GM21423 (cell line): ENCODE measurements at regions not wholly inside any gene's neighbourhood (a gene's known extent, or its start where the extent isn't known, plus 50 kb on each side); places are given as distances from the start of the nearest gene placed in this dataset.
"Not testable (repeated sequence)": the region's sequence is repeated elsewhere in the genome, so short reads cannot be mapped to it uniquely, and the experiment has no call there.

Experiments used
- ATAC-seq: cut with Tn5 transposase; IDR thresholded peaks from one replicate; pipeline ENCODE4 v1.9.1; 2021; ENCODE audit warnings: mild to moderate bottlenecking, moderate library complexity; ENCODE audit not compliant: unreplicated experiment

DNA sequence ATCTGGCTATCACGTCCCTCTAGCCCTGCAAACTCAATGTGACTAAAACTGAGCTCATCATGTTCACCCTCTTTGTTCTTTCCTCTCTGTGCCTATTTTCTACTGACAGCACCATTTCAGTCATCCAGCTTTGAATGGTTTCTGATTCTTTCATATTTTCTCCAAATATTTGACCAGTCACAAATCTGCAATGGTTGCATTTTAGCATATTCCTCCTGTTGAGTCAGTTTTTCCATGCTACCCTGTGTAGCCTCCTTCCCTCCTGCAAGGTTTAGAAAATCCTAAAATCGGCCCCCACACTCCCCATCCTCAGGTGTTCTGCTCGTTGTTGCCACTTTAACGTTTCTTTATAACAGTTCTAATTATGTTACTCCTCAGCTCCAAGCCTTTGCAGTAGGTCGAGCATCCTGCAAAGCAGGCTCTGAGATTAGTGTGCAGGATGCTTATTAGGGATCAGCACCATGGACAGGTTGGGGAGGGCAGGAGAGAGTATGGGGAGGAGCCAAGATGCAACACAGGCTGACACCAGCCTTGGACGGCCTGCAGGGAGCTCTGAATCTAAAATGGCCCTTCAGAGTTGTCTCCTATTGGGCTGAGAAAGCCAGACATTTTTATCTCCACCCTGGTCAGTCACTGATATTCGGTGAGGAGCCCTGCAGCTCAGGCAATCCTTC is 531.0 kb upstream of the COBL start:
- ATAC-seq, result no peak

DNA sequence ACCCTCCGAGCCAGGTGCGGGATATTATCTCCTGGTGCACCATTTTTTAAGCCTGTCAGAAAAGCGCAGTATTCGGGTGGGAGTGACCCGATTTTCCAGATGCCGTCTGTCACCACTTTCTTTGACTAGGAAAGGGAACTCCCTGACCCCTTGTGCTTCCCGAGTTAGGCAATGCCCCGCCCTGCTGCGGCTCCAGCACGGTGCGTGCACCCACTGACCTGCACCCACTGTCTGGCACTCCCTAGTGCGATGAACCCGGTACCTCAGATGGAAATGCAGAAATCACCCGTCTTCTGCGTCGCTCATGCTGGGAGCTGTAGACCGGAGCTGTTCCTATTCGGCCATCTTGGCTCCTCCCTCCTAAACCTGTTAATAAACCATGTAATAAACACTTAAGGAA is 522.5 kb upstream of the COBL start:
- ATAC-seq, result not testable (repeated sequence)

DNA sequence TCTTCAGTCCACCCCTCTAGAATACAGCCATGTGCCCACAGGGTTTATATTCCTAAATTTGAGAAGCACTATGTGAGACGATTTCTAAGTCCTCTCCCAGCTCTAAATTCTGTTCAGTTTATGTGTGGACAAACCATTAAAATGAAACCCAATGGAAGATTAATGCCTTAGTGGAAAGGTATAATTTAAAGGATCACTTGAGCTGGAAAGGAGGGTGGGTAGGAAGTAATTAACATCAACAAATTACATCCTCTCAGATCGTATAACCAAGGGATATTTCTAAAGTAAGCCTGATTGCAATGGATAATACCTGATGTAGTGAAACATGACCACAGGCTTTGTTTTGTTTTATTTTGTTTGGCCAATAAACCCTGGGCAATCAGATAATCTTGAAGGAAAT is 511.0 kb upstream of the COBL start:
- ATAC-seq, result no peak

DNA sequence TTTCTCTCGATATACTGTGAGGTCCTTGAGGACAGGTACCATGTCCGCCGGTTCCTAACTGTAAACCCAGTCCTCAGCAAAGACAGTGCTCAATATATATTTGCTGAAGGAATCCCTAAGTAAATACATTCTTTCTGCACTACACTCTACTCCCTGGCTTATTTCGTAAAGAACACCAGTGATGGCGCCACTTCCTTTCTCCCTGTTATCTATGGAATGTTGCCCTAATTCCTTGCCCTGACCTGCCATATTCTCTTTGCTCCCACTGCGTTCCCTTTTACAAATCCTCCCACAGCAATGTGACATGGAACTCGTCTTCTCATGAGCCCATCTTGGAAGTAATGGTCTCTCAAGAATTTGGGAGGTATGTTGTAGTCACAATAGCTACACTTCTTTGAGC is 507.4 kb upstream of the COBL start:
- no peak for ATAC-seq

DNA sequence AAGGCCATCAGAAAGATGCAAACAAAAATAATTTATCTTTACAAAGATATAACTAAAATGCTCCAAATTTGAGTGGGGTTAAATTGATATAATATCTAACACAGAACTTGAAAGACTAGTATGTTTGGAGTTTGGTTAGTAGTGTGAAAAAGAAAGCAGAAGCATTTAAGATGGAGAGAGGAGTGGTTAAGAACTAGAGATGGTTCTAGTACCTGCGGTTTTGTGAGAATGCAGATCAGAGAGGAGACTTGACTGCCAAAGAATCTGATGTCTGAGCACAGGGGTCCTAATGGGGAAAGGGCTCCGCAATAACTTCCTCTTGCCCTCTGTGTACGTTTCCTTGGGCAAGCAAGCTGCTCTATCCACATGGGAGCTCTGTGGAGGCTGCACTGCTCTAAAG is 506.8 kb upstream of the COBL start:
- ATAC-seq, result no peak

DNA sequence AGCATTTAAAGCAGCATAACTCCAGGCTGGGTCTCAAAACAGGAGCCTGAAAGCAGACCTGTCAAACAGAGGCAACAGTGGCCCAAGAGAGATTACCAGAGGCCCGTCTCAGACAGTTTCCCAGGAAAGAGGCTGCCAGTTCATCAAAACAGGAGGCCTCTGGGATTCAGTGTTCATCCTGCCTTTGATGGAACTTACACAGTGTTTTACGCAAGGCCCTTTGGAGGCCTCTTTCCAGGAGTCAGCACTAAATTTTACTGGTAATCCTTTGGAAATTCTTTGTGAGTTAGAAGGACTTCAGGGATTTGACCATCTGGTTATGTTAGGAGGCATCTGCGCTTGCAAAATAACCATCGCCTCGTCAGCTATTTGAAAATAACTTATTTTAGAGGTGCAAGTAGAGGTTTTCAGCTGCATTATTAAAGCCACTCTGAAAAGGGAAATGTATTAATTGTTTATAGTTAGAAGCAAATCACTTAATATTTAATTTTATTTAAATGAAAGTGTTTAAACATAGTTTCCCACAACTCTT is 501.2 kb upstream of the COBL start:
- ATAC-seq, result no peak

DNA sequence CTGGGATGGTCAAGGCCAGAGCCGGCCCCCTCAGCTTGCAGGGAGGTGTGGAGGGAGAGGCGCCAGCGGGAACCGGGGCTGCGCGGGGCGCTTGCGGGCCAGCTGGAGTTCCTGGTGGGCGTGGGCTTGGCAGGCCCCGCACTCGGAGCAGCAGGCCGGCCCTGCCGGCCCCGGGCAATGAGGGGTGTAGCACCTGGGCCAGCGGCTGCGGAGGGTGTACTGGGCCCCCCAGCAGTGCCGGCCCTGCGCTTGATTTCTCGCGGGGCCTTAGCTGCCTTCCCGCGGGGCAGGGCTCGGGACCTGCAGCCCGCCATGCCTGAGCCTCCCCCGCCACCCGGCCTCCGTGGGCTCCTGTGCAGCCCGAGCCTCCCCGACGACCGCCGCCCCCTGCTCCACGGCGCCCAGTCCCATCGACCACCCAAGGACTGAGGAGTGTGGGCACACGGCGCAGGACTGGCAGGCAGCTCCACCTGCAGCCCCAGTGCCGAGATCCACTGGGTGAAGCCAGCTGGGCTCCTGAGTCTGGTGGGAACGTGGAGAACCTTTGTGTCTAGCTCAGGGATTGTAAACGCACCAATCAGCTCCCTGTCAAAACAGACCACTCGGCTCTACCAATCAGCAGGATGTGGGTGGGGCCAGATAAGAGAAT is 489.3 kb upstream of the COBL start:
- ATAC-seq, result not testable (repeated sequence)

DNA sequence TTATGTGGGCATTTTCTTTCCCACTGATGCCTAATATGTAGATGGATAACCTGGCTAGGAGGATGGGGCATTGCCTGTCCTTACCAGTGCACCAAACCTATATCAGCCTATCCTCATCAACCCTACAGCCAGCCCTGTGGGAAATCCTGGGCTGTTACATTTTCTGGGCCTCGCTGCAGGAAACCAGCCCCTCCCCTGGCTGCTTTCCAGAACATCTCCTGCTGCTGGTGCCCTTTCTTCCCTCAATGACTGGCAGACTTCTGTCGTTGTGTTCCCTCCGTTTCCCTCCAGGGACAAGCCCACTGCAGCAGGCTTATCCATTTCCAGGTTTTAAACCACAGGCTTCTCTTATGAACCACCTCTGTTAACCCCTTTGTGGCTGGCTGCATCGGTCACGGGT is 486.1 kb upstream of the COBL start:
- ATAC-seq, result no peak

DNA sequence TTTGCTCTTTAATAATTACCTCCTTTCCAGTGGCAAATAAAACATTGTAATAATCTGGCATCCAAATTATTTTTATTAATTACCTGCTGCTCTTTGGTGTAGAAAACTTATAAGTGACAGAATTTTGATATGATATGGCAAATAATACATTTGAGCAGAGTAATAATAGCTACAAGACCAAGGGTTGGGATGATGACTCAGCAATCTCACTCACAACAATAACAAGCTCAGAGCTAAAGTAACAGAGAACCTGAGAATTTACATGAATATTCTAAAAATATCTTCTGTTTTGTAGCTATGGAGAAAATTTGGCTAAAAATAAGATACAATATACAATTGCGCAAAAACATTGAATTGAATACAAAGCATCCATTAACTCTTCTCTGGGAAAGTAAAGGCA is 480.8 kb upstream of the COBL start:
- ATAC-seq, result no peak

DNA sequence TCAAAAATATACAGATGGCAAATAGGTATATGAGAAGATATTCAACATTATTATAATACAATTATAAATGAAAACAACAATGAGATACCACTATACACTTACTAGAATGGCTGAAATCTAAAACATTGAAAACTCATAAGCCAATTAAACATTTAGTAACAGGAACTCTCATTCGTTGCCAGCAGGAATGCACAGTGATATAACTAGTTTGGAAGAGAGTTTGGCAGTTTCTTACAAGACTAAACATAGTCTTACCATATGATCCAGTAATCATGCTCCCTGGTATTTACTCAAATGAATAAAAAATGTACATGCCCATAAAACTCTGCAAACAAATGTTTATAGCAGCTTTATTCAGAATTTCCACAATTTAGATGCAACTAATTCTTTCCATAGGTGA is 476.2 kb upstream of the COBL start:
- no peak for ATAC-seq

DNA sequence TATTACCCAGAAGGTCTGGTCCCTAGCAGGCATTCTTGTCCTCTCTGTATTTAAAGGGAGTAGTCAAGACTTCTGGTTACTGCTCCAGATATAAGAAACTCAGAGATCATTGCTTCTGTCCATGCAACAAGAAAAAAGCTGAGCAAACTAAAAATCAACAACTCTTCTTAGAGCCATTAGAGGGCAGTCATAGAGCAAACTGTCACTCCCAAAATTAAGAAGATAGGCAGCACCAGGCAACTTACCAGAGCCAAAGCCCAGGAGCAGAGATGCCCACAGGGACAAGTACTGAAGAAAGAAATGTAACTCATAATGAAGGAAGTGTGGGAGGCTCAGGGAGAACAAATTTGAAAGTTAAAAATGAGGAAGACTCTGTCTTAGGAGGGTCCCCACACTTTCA is 472.9 kb upstream of the COBL start:
- ATAC-seq, result no peak

DNA sequence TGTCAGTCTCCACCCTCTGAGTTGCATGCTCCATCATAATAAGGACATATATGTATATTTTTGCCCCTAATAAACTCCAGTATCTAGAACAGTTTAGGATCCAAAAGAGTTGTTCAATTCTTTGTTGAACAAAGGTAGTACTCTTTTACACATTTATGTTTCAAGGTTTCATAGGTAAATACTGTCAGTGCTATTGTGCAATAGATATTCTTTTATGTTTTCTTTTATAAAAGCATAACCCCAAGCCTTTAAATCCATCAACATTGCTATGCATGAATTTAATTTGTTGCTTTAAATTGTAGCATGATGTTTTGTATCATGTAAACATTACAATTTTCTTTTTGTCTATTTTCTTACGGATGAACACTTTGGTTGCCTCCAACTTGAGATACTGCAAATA is 469.7 kb upstream of the COBL start:
- no peak for ATAC-seq

DNA sequence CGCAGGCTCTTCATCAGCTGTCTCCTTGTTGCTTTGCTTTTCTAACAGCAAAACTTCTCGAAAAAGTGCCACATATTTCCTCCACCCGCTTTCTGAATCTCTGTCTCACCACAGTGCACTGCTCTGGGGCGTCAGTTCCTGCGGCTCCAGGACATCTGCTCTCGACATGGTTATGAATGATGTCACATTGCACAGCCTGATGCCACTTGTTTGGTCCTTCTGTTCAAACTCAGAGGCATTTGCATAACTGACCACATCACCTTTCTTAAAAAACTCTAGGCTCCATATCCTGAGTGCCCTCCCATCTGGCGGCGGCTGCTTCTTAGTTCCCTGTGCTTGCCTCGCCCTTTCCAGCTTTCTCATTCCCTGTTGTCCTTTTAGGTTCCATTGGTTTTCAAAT is 469.3 kb upstream of the COBL start:
- no peak for ATAC-seq

DNA sequence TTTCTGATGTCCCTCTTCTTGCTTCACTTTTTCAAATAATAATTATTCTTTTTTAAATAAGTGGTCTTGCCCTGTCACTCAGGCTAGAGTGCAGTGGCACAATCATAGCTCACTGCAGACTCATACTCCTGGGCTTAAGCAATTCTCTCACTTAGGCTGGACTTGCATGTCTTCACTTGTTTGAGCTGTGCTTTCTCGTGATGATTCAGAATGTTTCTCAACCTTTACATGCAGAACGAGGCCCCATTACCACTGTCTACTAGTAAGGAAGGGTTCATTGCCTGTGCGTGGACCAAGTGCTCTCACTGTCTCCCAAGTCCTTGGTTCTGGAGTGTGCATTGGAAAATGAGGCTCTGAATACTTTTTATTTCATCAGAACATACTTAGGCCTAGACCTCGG is 468.6 kb upstream of the COBL start:
- no peak for ATAC-seq

DNA sequence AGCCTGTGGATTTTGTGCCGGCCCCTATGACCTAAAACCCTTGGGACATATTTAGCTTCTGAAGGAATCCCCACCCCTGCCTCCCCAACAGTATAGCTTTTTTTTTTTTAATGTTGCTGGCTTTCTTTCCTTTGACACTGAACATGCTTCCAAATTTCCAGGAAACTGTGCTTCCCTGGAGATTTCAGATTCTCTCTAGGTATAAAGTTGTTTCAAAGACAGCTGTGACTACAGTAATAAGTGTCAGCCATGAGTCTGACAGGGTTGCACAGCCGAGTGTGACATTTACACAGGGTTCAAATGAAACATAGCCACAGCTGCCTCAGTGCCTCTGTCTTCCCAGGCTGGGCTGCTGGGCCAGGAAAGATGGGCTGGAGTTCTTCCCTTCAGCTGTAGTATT is 466.6 kb upstream of the COBL start:
- no peak for ATAC-seq

DNA sequence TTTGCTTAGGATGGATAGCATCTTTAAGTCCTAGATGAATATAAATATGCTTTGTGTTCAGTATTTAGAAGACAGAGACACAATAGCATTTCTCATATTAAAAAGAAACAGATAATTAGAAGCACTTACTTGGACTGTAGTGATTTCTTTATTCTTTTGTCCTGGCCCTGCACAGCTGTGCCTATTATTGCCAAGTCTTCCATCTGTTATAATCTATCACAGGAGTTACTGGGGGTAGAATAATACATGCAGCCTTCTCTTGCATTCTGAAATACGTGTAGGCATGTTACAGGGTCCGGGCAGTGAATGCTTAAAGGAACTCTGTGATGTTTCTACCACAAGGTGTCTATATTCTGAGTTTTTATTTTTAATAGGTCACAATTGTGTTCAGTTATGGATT is 461.5 kb upstream of the COBL start:
- no peak for ATAC-seq

DNA sequence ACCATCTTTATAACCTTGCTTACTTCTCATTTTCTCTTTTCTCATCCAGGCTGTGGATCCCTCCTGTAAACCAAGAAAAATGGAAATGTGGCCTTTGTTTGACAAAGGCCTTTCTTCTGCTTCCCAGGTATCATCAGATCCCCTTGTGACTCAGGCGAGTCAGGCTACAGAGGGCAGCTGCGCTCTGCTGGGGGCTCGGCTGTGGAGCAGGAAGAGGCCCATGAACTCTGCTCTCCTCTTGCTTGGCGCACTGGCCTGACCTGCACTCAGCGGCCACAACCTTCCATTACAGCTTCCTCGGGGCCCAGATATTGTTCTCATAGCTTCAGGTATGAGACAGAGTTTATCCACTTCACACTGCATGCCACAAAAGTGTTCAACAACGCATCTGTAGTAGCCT is 457.6 kb upstream of the COBL start:
- no peak for ATAC-seq

DNA sequence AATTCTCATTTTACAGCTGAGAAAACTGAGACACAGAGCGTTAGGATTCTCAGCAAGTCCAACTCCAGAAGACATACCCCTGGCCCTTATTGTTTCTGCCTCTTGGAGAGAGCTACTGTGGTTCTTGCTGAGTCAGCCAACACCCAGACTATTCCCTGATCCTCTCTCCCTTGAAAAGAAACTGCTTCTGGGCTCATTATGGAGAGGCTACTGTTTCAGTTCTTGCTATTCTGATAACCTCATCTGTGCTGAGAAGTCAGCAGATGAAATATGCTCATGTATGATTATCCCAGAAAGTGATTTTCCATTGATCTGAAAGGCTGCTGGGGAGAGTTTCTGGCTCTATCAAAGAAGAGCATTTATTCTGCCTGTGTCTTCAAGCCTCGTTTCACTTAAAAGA is 455.6 kb upstream of the COBL start:
- ATAC-seq, result no peak

DNA sequence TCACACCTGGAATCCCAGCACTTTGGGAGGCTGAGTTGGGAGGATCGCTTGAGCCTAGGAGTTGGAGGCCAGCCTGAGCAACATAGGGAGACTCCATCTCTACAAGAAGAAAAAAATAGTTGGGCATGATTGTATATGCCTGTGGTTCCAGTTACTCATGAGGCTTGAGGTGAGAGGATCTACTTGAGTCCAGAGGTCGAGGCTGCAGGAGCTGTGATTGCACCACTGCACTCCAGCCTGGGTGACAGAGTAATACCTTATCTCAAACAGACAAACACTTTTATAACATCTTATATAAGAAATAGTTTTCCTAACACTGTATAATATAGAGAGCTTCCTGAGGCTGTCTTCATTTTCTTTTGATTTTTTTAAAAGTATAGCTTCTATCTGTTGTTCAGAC is 448.4 kb upstream of the COBL start:
- no peak for ATAC-seq

DNA sequence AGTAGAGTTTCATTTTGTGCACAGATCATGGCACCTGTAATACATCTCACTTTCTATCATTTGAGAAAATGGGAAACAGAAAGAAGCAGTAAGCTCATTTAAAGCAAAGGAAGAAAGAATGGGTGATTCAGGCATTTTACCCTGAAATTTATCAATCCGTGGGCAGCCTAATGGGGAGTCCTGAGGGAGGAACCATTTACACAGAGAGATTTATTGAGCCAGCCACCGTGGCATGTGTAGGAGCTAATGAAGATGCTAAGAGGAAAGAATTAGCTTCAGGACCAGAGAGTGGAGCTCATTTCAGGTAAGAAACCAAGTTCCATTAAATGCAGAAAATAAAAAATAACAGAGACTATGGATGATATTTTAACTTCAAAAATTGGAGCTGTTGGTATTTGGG is 443.4 kb upstream of the COBL start:
- ATAC-seq, result no peak

DNA sequence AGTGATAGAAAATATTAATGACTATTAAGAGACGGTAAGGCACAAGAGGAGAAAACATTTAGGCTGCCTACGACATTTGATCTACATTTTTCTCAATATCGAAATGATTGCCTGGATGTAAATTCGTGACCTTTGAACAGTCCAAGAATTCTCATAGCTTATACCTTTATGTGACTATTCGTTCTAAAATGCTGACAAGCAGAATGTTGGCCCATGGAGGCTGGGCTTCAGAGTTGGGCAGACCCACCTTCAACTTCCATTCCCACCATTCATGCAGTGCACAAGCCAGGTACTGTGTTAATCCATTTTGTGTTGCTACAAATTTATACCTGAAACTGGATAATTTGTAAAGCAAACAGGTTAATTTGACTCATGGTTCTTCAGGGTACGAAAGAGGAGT is 441.4 kb upstream of the COBL start:
- no peak for ATAC-seq

DNA sequence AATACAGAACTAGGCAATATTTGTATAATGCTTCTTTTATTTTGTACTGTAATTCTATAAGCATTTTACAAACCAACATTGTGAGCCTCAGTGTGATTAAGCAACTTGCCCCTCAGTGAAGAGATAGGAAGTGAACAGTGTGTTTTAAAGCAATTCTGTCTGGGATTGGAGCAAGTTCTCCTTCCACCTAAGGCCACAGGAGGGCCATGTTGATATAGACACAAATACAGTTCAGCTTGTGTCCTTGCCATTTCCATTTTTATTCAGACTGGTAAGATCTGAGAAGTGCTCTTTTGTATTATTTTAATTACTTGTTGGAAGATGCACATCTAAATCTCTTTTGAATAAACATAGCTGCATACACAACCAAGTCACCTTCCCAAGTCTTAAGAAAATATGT is 416.3 kb upstream of the COBL start:
- ATAC-seq, result no peak

DNA sequence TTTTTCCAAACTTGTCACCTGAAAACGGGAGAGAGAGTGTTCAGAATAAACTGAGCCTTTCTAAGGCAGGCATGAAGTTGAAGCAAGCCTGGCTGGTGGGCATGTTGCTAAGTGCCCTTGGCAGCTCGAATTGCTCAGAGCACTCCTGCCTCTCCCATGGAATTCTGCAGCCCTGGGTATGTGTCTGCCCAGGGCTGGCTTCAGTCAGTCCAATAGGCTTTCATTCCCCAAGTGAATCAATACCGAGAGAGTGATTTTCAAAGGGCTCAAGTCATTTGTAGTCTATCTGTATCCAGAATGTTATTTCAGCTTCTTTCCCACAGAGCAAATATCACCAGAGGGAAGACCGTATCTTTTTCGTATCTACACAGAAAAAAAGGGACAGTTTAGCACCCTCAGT is 415.5 kb upstream of the COBL start:
- ATAC-seq, result no peak
